H1 (cell line): ENCODE measurements at regions not wholly inside any gene's neighbourhood (a gene's known extent, or its start where the extent isn't known, plus 50 kb on each side); places are given as distances from the start of the nearest gene placed in this dataset.

Source experiments
- CTCF ChIA-PET: fragments of 300-600 bp; sonication (Branson Sonifier 250); formaldehyde crosslinking; loops from one replicate; lab custom pipeline; 2021; ENCODE audit not compliant: partially characterized antibody; lab: Charles Lee
- POLR2A ChIA-PET: fragments of 300-600 bp; sonication (Branson Sonifier 250); formaldehyde crosslinking; loops from one replicate; lab custom pipeline; 2021; ENCODE audit warnings: inconsistent platforms; ENCODE audit not compliant: partially characterized antibody; lab: Charles Lee
- DNase-seq, 2 experiments: peaks; one replicate each; pipeline versions ENCODE4 v3.0.0 to v3.0.0-alpha.2; 2010 to 2022; ENCODE audit warnings: low spot score in 2 of 2, low read depth in 1 of 2, mixed read lengths in 1 of 2
- FAIRE-seq: peaks from 2 replicates; lab custom pipeline; 2011; peaks lifted over from hg19 to GRCh38; lab: Jason Lieb, UNC
- H2AFZ ChIP-seq: 2 replicates; pipeline ENCODE4 v1.8.1; 2012; ENCODE audit warnings: low read length, inconsistent platforms
- H2AK5ac ChIP-seq: 2 replicates; pipeline ENCODE4 v1.6.1; 2013; ENCODE audit warnings: low read depth, low read length
- H2BK120ac ChIP-seq: replicated peaks from 2 replicates; pipeline ENCODE3; 2013; ENCODE audit warnings: low read depth, low read length, inconsistent platforms
- H2BK12ac ChIP-seq: 2 replicates; pipeline ENCODE4 v1.6.1; 2013; ENCODE audit warnings: low read depth, low read length
- H2BK15ac ChIP-seq: 2 replicates; pipeline ENCODE4 v1.6.1; 2013; ENCODE audit warnings: low read length
- H2BK20ac ChIP-seq: 2 replicates; pipeline ENCODE4 v1.6.1; 2013; ENCODE audit warnings: low read length
- H2BK5ac ChIP-seq: 2 replicates; pipeline ENCODE4 v1.6.1; 2013; ENCODE audit warnings: low read depth, low read length
- H3K14ac ChIP-seq: 2 replicates; pipeline ENCODE4 v1.6.1; 2013; ENCODE audit warnings: inconsistent platforms; ENCODE audit not compliant: insufficient read length
- H3K18ac ChIP-seq: 2 replicates; pipeline ENCODE4 v1.6.1; 2013; ENCODE audit warnings: low read length; ENCODE audit errors: extremely low read depth
- H3K23ac ChIP-seq: 2 replicates; pipeline ENCODE4 v1.6.1; 2013; ENCODE audit warnings: inconsistent platforms; ENCODE audit not compliant: insufficient read length
- H3K23me2 ChIP-seq: 2 replicates; pipeline ENCODE4 v1.6.1; 2013; ENCODE audit warnings: low read depth, low read length
- H3K27ac ChIP-seq: 2 replicates; pipeline ENCODE4 v1.6.1; 2011; ENCODE audit warnings: low read depth, low read length, inconsistent platforms
- H3K27me3 ChIP-seq, 4 experiments: replicated peaks in 1 of 4; 1 replicate in 1 of 4; 2 replicates in 3 of 4; pipeline versions ENCODE4 v1.6.1 to v1.8.1; 2011 to 2013; ENCODE audit warnings: low read length in 3 of 4, mild to moderate bottlenecking in 3 of 4, inconsistent platforms in 2 of 4, mixed read lengths in 2 of 4, moderate library complexity in 1 of 4; ENCODE audit not compliant: control insufficient read depth in 3 of 4, insufficient read depth in 3 of 4; ENCODE audit errors: extremely low read depth in 1 of 4
- H3K36me3 ChIP-seq, 4 experiments: 2 replicates each; pipeline versions ENCODE4 v1.6.1 to v1.8.1; 2011 to 2013; ENCODE audit warnings: mild to moderate bottlenecking in 4 of 4, low read length in 3 of 4, moderate library complexity in 2 of 4, control low read depth in 1 of 4, inconsistent platforms in 1 of 4; ENCODE audit not compliant: insufficient read depth in 4 of 4, control insufficient read depth in 2 of 4
- H3K4ac ChIP-seq: replicated peaks from 2 replicates; pipeline ENCODE3; 2013; ENCODE audit warnings: low read length, low read depth, mixed read lengths, inconsistent platforms; ENCODE audit not compliant: insufficient read length
- H3K4me1 ChIP-seq, 4 experiments: replicated peaks in 1 of 4; 1 replicate in 1 of 4; 2 replicates in 3 of 4; pipeline versions ENCODE4 v1.6.1 to v1.8.1; 2011 to 2013; ENCODE audit warnings: low read length in 3 of 4, inconsistent platforms in 2 of 4, mixed read lengths in 1 of 4; ENCODE audit not compliant: insufficient read depth in 4 of 4, control insufficient read depth in 3 of 4
- H3K4me2 ChIP-seq, 2 experiments: 2 replicates each; pipeline versions ENCODE4 v1.6.1 to v1.8.1; 2011 to 2013; ENCODE audit warnings: low read depth in 2 of 2, low read length in 2 of 2, control low read depth in 1 of 2, inconsistent platforms in 1 of 2, mild to moderate bottlenecking in 1 of 2; ENCODE audit not compliant: insufficient read depth in 1 of 2
- H3K4me3 ChIP-seq, 4 experiments: fragments of 200-600, 300-600 bp in 1 of 4; sonication (generic), shearing (Covaris generic), sonication (Bioruptor Twin) in 1 of 4; 2 replicates each; pipeline versions ENCODE4 v1.5.1 to v1.8.1; 2011 to 2016; ENCODE audit warnings: low read length in 4 of 4, low read depth in 3 of 4, control low read depth in 2 of 4, inconsistent platforms in 2 of 4, mild to moderate bottlenecking in 2 of 4, mixed read lengths in 1 of 4, moderate library complexity in 1 of 4; ENCODE audit not compliant: insufficient read depth in 2 of 4; ENCODE audit errors: extremely low read depth in 1 of 4
- H3K56ac ChIP-seq: replicated peaks from 2 replicates; pipeline ENCODE3; 2013; ENCODE audit warnings: low read depth, mild to moderate bottlenecking, mixed read lengths, low read length, inconsistent platforms; ENCODE audit not compliant: insufficient read length
- H3K79me1 ChIP-seq: 2 replicates; pipeline ENCODE4 v1.6.1; 2013; ENCODE audit warnings: low read depth, low read length, control low read depth
- H3K79me2 ChIP-seq, 2 experiments: 2 replicates each; pipeline versions ENCODE4 v1.6.1 to v1.8.1; 2012 to 2013; ENCODE audit warnings: low read length in 2 of 2, mild to moderate bottlenecking in 2 of 2, inconsistent platforms in 1 of 2; ENCODE audit not compliant: insufficient read depth in 2 of 2, control insufficient read depth in 1 of 2
- H3K9ac ChIP-seq, 4 experiments: replicated peaks in 1 of 4; 1 replicate in 1 of 4; 2 replicates in 3 of 4; pipeline versions ENCODE4 v1.6.1 to v1.8.1; 2011 to 2013; ENCODE audit warnings: low read depth in 3 of 4, low read length in 3 of 4, control low read depth in 2 of 4, mild to moderate bottlenecking in 2 of 4, moderate library complexity in 2 of 4, inconsistent platforms in 1 of 4; ENCODE audit errors: extremely low read depth in 1 of 4
- H3K9me3 ChIP-seq, 2 experiments: 2 replicates each; pipeline versions ENCODE4 v1.6.1 to v1.8.1; 2012 to 2013; ENCODE audit warnings: mild to moderate bottlenecking in 2 of 2, moderate library complexity in 2 of 2, control low read depth in 1 of 2, inconsistent platforms in 1 of 2, low read depth in 1 of 2, low read length in 1 of 2, mixed read lengths in 1 of 2; ENCODE audit not compliant: insufficient read depth in 2 of 2
- H4K20me1 ChIP-seq, 2 experiments: replicated peaks in 1 of 2; 2 replicates each; pipeline versions ENCODE3 to v1.8.1; 2011 to 2013; ENCODE audit warnings: inconsistent platforms in 2 of 2, low read length in 2 of 2, mild to moderate bottlenecking in 1 of 2; ENCODE audit not compliant: insufficient read depth in 2 of 2, control insufficient read depth in 1 of 2
- H4K5ac ChIP-seq: 2 replicates; pipeline ENCODE4 v1.6.1; 2013; ENCODE audit warnings: low read length, low read depth, mixed read lengths, inconsistent platforms; ENCODE audit not compliant: insufficient read length
- H4K8ac ChIP-seq: 2 replicates; pipeline ENCODE4 v1.8.0; 2013; ENCODE audit warnings: mild to moderate bottlenecking, moderate library complexity, low read length, inconsistent platforms; ENCODE audit not compliant: insufficient read depth; ENCODE audit errors: extremely low read depth
- H4K91ac ChIP-seq: replicated peaks from 2 replicates; pipeline ENCODE3; 2013; ENCODE audit warnings: low read length, mixed read lengths, inconsistent platforms; ENCODE audit not compliant: insufficient read length
- CHD2 ChIP-seq: IDR thresholded peaks from 2 replicates; pipeline ENCODE4 v1.6.1; 2012; ENCODE audit warnings: low read length, improper control_type of control experiment
- CTBP2 ChIP-seq: IDR thresholded peaks from 2 replicates; pipeline ENCODE4 v1.7.0; 2011; ENCODE audit warnings: borderline replicate concordance, mild to moderate bottlenecking, moderate library complexity, mixed read lengths, low read length; ENCODE audit not compliant: insufficient read depth, insufficient read length
- EP300 ChIP-seq, 2 experiments: IDR thresholded peaks; 1 replicate in 1 of 2; 2 replicates in 1 of 2; pipeline ENCODE4 v1.6.1; 2011 to 2012; ENCODE audit warnings: low read depth in 2 of 2, low read length in 2 of 2, mild to moderate bottlenecking in 2 of 2, borderline replicate concordance in 1 of 2, inconsistent platforms in 1 of 2, moderate library complexity in 1 of 2
- JUN ChIP-seq: IDR thresholded peaks from 2 replicates; pipeline ENCODE4 v1.6.1; 2011; ENCODE audit warnings: low read depth, mild to moderate bottlenecking, improper control_type of control experiment, low read length
- POLR2AphosphoS5 ChIP-seq: IDR thresholded peaks from 2 replicates; pipeline ENCODE4 v1.6.1; 2011; ENCODE audit warnings: low read depth, low read length
- RNF2 ChIP-seq: fragments of 200-900, 300-1000 bp; sonication (generic); IDR thresholded peaks from 2 replicates; pipeline ENCODE4 v1.7.1; 2016; ENCODE audit warnings: borderline replicate concordance, low read depth, mild to moderate bottlenecking, antibody characterized with exemption, low read length; ENCODE audit not compliant: poor library complexity, severe bottlenecking; ENCODE audit errors: missing control alignments
- SP4 ChIP-seq: IDR thresholded peaks from 2 replicates; pipeline ENCODE4 v1.6.1; 2012; ENCODE audit warnings: low read length, inconsistent platforms
- TBP ChIP-seq: IDR thresholded peaks from 2 replicates; pipeline ENCODE4 v1.6.1; 2011; ENCODE audit warnings: low read depth, low read length, improper control_type of control experiment
- WGBS, 2 experiments: shearing (Covaris generic) in 1 of 2; methylation state at CpG; one replicate each; pipeline versions ENCODE4 v1.1.6 to v1.1.7; 2013 to 2015; ENCODE audit warnings: low lambda C conversion rate in 2 of 2, mixed read lengths in 2 of 2, inconsistent platforms in 1 of 2, low coverage in 1 of 2, missing lambda C conversion rate in 1 of 2; ENCODE audit not compliant: insufficient replicate concordance in 2 of 2, insufficient coverage in 1 of 2, insufficient read length in 1 of 2; ENCODE audit errors: extremely low coverage in 1 of 2, missing lambda C conversion rate in 1 of 2; 5-methylcytosine and 5-hydroxymethylcytosine counted together
- TF ChIP-seq, protein P1 (sequence below), 3 experiments: IDR thresholded peaks; 1 replicate in 2 of 3; 2 replicates in 1 of 3; pipeline versions ENCODE4 v1.5.1 to v1.6.1; 2011; ENCODE audit warnings: low read length in 3 of 3, mild to moderate bottlenecking in 3 of 3, inconsistent platforms in 2 of 3, low read depth in 1 of 3, moderate library complexity in 1 of 3; ENCODE audit not compliant: insufficient read depth in 1 of 3; ENCODE audit errors: control extremely low read depth in 1 of 3
- TF ChIP-seq, protein P2 (sequence below): IDR thresholded peaks from 2 replicates; pipeline ENCODE4 v1.6.1; 2011; ENCODE audit warnings: low read depth, mild to moderate bottlenecking, low read length; ENCODE audit not compliant: insufficient read depth

DNA sequence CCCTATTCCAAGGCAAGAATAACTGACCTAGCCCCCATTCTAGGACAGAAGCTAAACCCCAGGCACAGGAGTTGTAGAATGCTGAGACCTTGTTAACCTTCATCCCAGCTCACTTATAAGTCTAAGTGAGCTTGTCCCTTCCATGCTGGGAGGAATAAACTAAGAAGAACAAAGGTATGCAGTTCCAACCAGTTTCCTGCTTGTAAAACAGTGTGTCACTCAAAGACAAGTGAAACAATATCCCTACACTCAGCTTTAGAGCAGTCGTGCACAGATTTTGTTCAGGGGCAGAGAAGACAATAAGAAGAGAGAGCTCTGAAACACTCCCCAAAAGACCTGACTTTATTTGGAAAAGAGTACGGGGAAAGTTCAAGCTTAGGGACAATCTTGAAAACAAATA is 292.1 kb downstream of the CGGBP1 start:
- Histone ChIP-seq H3K79me2 (no peaks in the 10 kb centered on the region), H4K20me1 (no peaks in the 10 kb centered on the region), H2BK120ac (no peak overlapping the region), H3K18ac (no peak overlapping the region), H3K9ac (no peak overlapping the region), H3K9me3 (no peaks in the 10 kb centered on the region), H3K36me3 (no peaks in the 10 kb centered on the region), H3K4me3 (no peak overlapping the region), H3K27me3 (no peaks in the 10 kb centered on the region), H3K23me2 (no peaks in the 10 kb centered on the region), H2AK5ac (no peak overlapping the region), H2BK15ac (no peak overlapping the region), H3K56ac (no peak overlapping the region), H2AFZ (peak overlapping the region; percentile 72; the same call in 1 of the 2 replicates), H2BK5ac (no peak overlapping the region), H4K91ac (no peak overlapping the region), H3K4me1 (peaks cover 0 to 3% (median 0%) of the 10 kb centered on the region in 4 experiments; a peak in 1 of 7 replicates), H3K4me2 (no peak overlapping the region), H4K5ac (no peak overlapping the region), H3K79me1 (no peaks in the 10 kb centered on the region), H3K27ac (no peak overlapping the region), H3K23ac (no peak overlapping the region), H2BK12ac (no peak overlapping the region), H3K4ac (no peak overlapping the region), H3K14ac (no peak overlapping the region), H2BK20ac (no peak overlapping the region), H4K8ac (no peak overlapping the region)
- POLR2A ChIA-PET: no interaction called here
- no peak for DNase-seq
- WGBS, 2 experiments: 91% methylated on average over 2 of the region's 2 CpGs; no CpG with 5 or more reads in 1 of the 2 experiments
- CTCF ChIA-PET: interaction anchor here (0.9 to 1.2 kb wide), 3 partner anchors 10 to 238 kb away, joined by 3 to 4 read pairs (median 3); no protein-coding TSS in a partner anchor
- FAIRE-seq: no peak
- no peak for TF ChIP-seq CHD2
- TF ChIP-seq JUN: no peak
- no peak for TF ChIP-seq RNF2
- TF ChIP-seq EP300 (IDR thresholded peaks at IDR 0.05; ENCODE audit: borderline replicate concordance in 1 of 2, low read depth in 2 of 2, low read length in 2 of 2): no peak
- TF ChIP-seq, protein P1, sequence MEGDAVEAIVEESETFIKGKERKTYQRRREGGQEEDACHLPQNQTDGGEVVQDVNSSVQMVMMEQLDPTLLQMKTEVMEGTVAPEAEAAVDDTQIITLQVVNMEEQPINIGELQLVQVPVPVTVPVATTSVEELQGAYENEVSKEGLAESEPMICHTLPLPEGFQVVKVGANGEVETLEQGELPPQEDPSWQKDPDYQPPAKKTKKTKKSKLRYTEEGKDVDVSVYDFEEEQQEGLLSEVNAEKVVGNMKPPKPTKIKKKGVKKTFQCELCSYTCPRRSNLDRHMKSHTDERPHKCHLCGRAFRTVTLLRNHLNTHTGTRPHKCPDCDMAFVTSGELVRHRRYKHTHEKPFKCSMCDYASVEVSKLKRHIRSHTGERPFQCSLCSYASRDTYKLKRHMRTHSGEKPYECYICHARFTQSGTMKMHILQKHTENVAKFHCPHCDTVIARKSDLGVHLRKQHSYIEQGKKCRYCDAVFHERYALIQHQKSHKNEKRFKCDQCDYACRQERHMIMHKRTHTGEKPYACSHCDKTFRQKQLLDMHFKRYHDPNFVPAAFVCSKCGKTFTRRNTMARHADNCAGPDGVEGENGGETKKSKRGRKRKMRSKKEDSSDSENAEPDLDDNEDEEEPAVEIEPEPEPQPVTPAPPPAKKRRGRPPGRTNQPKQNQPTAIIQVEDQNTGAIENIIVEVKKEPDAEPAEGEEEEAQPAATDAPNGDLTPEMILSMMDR (IDR thresholded peaks at IDR 0.05; ENCODE audit: control extremely low read depth in 1 of 3, insufficient read depth in 1 of 3, low read depth in 1 of 3, low read length in 3 of 3): no peak
- no peak for TF ChIP-seq CTBP2
- TF ChIP-seq POLR2AphosphoS5: no peak
- TF ChIP-seq TBP: no peak
- no peak for TF ChIP-seq SP4
- TF ChIP-seq, protein P2, sequence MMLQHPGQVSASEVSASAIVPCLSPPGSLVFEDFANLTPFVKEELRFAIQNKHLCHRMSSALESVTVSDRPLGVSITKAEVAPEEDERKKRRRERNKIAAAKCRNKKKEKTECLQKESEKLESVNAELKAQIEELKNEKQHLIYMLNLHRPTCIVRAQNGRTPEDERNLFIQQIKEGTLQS: no peak
